ENCODE measurements at regions not wholly inside any gene's neighbourhood (a gene's known extent, or its start where the extent isn't known, plus 50 kb on each side); places are given as distances from the start of the nearest gene placed in this dataset.

- H3K27ac ChIP-seq (ENCODE audit: control insufficient read depth, insufficient read depth) = no peak overlapping the region
- no peak overlapping the region for H3K4me3 ChIP-seq
- H3K79me2 ChIP-seq (ENCODE audit: control insufficient read depth, insufficient read depth, low read length) = no peaks in the 10 kb centered on the region
- WGBS (ENCODE audit: insufficient coverage, insufficient replicate concordance, low lambda C conversion rate, missing lambda C conversion rate) = 29% methylated on average over 15 of the region's 15 CpGs
- no peak overlapping the region for H2AFZ ChIP-seq (ENCODE audit: control insufficient read depth, low read depth, low read length)
- H3K36me3 ChIP-seq (ENCODE audit: control insufficient read depth in 2 of 2, insufficient read depth in 2 of 2, low read length in 1 of 2) = no peaks in the 10 kb centered on the region
- intact Hi-C loops (cut with micrococcal nuclease; ENCODE audit: unreplicated experiment) = no loop called here
- ChIA-PET POLR2A (no interaction called here), CTCF (no interaction called here), SMC1A (ENCODE audit: uncharacterized antibody, unreplicated experiment) (no interaction called here), RAD21 (ENCODE audit: unreplicated experiment) (no interaction called here)
- ATAC-seq (no peak), FAIRE-seq (no peak), DNase-seq (ENCODE audit: low read depth, low spot score) (no peak)
- H3K4me1 ChIP-seq (ENCODE audit: control insufficient read depth, insufficient read depth, low read length) = no peaks in the 10 kb centered on the region
- no peak for TF ChIP-seq IRF4 (IDR thresholded peaks at IDR 0.05; ENCODE audit: low read depth, low read length)
- TF ChIP-seq, protein P1, sequence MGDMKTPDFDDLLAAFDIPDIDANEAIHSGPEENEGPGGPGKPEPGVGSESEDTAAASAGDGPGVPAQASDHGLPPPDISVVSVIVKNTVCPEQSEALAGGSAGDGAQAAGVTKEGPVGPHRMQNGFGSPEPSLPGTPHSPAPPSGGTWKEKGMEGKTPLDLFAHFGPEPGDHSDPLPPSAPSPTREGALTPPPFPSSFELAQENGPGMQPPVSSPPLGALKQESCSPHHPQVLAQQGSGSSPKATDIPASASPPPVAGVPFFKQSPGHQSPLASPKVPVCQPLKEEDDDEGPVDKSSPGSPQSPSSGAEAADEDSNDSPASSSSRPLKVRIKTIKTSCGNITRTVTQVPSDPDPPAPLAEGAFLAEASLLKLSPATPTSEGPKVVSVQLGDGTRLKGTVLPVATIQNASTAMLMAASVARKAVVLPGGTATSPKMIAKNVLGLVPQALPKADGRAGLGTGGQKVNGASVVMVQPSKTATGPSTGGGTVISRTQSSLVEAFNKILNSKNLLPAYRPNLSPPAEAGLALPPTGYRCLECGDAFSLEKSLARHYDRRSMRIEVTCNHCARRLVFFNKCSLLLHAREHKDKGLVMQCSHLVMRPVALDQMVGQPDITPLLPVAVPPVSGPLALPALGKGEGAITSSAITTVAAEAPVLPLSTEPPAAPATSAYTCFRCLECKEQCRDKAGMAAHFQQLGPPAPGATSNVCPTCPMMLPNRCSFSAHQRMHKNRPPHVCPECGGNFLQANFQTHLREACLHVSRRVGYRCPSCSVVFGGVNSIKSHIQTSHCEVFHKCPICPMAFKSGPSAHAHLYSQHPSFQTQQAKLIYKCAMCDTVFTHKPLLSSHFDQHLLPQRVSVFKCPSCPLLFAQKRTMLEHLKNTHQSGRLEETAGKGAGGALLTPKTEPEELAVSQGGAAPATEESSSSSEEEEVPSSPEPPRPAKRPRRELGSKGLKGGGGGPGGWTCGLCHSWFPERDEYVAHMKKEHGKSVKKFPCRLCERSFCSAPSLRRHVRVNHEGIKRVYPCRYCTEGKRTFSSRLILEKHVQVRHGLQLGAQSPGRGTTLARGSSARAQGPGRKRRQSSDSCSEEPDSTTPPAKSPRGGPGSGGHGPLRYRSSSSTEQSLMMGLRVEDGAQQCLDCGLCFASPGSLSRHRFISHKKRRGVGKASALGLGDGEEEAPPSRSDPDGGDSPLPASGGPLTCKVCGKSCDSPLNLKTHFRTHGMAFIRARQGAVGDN (IDR thresholded peaks at IDR 0.05) = no peak
- no peak for TF ChIP-seq ZNF24 (IDR thresholded peaks at IDR 0.05)
- TF ChIP-seq PBX3 (IDR thresholded peaks at IDR 0.05; ENCODE audit: insufficient replicate concordance, low read depth, low read length) = no peak
- no peak for TF ChIP-seq BRCA1 (IDR thresholded peaks at IDR 0.05; ENCODE audit: low read depth, low read length)
- no peak for TF ChIP-seq SIN3A (IDR thresholded peaks at IDR 0.05; ENCODE audit: low read depth, low read length)
- TF ChIP-seq YBX1 (IDR thresholded peaks at IDR 0.05) = no peak
- in situ Hi-C loops (cut with MboI) = no loop called here
- no peaks in the 10 kb centered on the region for H3K9me3 ChIP-seq (replicated peaks; ENCODE audit: control insufficient read depth, insufficient read depth, low read length)
- no peak overlapping the region for H3K4me2 ChIP-seq (ENCODE audit: control insufficient read depth, insufficient read depth)
- no peak overlapping the region for H3K9ac ChIP-seq (ENCODE audit: control insufficient read depth, insufficient read depth, low read length)
- BruUV-seq (replicated peaks) = no TSS peak
- no peaks in the 10 kb centered on the region for H4K20me1 ChIP-seq (ENCODE audit: control insufficient read depth, insufficient read depth)
- peaks cover 3 to 6% of the 10 kb centered on the region in 2 experiments; a peak in 3 of 4 replicates for H3K27me3 ChIP-seq (replicated peaks in 1 of 2; ENCODE audit: control insufficient read depth in 2 of 2, insufficient read depth in 2 of 2, low read length in 1 of 2)
Measured at GRCh38 chr20:56954797-56955196, 311.6 kb downstream of the BMP7 start.
